HUES6 (cell line): ENCODE measurements at regions not wholly inside any gene's neighbourhood (a gene's known extent, or its start where the extent isn't known, plus 50 kb on each side); places are given as distances from the start of the nearest gene placed in this dataset.

ENCODE experiments used
- H3K27ac ChIP-seq: 2 replicates; pipeline ENCODE4 v1.7.0; 2013; ENCODE audit warnings: low read depth, mild to moderate bottlenecking, low read length, inconsistent platforms
- H3K27me3 ChIP-seq: 2 replicates; pipeline ENCODE4 v1.6.1; 2013; ENCODE audit warnings: low read length; ENCODE audit not compliant: control insufficient read depth, insufficient read depth
- H3K36me3 ChIP-seq: 2 replicates; pipeline ENCODE4 v1.6.1; 2013; ENCODE audit warnings: low read length; ENCODE audit not compliant: control insufficient read depth, insufficient read depth
- H3K4me1 ChIP-seq: 2 replicates; pipeline ENCODE4 v1.6.1; 2013; ENCODE audit warnings: low read length; ENCODE audit not compliant: control insufficient read depth, insufficient read depth
- H3K4me3 ChIP-seq: 2 replicates; pipeline ENCODE4 v1.5.1; 2013; ENCODE audit warnings: low read depth, low read length
- H3K9ac ChIP-seq: one replicate; pipeline ENCODE4 v1.6.1; 2013; ENCODE audit warnings: mild to moderate bottlenecking, low read length
- H3K9me3 ChIP-seq: 2 replicates; pipeline ENCODE4 v1.6.1; 2013; ENCODE audit warnings: low read depth, low read length; ENCODE audit not compliant: control insufficient read depth, insufficient read depth

- H3K27me3 ChIP-seq: no peaks in the 10 kb centered on the region
- no peak overlapping the region for H3K27ac ChIP-seq
- no peak overlapping the region for H3K4me3 ChIP-seq
- H3K4me1 ChIP-seq: peaks cover 9% of the 10 kb centered on the region; the same call in 1 of the 2 replicates
- H3K9me3 ChIP-seq: 0 out of 2 replicates have a peak, but pooled peaks cover 3% of the 10 kb centered on the region
- H3K9ac ChIP-seq: no peak overlapping the region
- H3K36me3 ChIP-seq: no peaks in the 10 kb centered on the region
Observed at GRCh38 chr1:222290866-222291265, 257.0 kb downstream of the HHIPL2 start.

- no peaks in the 10 kb centered on the region for H3K9me3 ChIP-seq
- H3K27ac ChIP-seq: no peak overlapping the region
- H3K9ac ChIP-seq: no peak overlapping the region
- H3K4me1 ChIP-seq: peaks cover 9% of the 10 kb centered on the region; the same call in 1 of the 2 replicates
- no peaks in the 10 kb centered on the region for H3K36me3 ChIP-seq
- H3K27me3 ChIP-seq: no peaks in the 10 kb centered on the region
- H3K4me3 ChIP-seq: no peak overlapping the region
Observed at GRCh38 chr1:222288053-222288452, 259.9 kb downstream of the HHIPL2 start.

- H3K9ac ChIP-seq: no peak overlapping the region
- H3K9me3 ChIP-seq: no peaks in the 10 kb centered on the region
- H3K36me3 ChIP-seq: no peaks in the 10 kb centered on the region
- no peak overlapping the region for H3K27ac ChIP-seq
- H3K4me3 ChIP-seq: no peak overlapping the region
- H3K4me1 ChIP-seq: peaks cover 9% of the 10 kb centered on the region; the same call in 1 of the 2 replicates
- H3K27me3 ChIP-seq: no peaks in the 10 kb centered on the region
Observed at GRCh38 chr1:222286011-222286410, 261.9 kb downstream of the HHIPL2 start.

- H3K4me1 ChIP-seq: peaks cover 9% of the 10 kb centered on the region; the same call in 1 of the 2 replicates
- H3K27me3 ChIP-seq: no peaks in the 10 kb centered on the region
- no peak overlapping the region for H3K27ac ChIP-seq
- H3K9ac ChIP-seq: no peak overlapping the region
- H3K9me3 ChIP-seq: no peaks in the 10 kb centered on the region
- no peak overlapping the region for H3K4me3 ChIP-seq
- no peaks in the 10 kb centered on the region for H3K36me3 ChIP-seq
Observed at GRCh38 chr1:222285526-222285925, 262.4 kb downstream of the HHIPL2 start.

- H3K9ac ChIP-seq: no peak overlapping the region
- H3K9me3 ChIP-seq: no peaks in the 10 kb centered on the region
- H3K27me3 ChIP-seq: no peaks in the 10 kb centered on the region
- no peak overlapping the region for H3K4me3 ChIP-seq
- peaks cover 9% of the 10 kb centered on the region; the same call in 1 of the 2 replicates for H3K4me1 ChIP-seq
- no peak overlapping the region for H3K27ac ChIP-seq
- no peaks in the 10 kb centered on the region for H3K36me3 ChIP-seq
Observed at GRCh38 chr1:222284466-222284865, 263.4 kb downstream of the HHIPL2 start.

GRCh38 chr1:222283147-222283768 lies 264.6 kb downstream of the HHIPL2 start:
- Histone ChIP-seq H3K4me3 (no peak overlapping the region), H3K9ac (no peak overlapping the region), H3K27me3 (no peaks in the 10 kb centered on the region), H3K27ac (no peak overlapping the region), H3K4me1 (peaks cover 9% of the 10 kb centered on the region; the same call in 1 of the 2 replicates), H3K9me3 (no peaks in the 10 kb centered on the region), H3K36me3 (no peaks in the 10 kb centered on the region)

- Histone ChIP-seq H3K36me3 (no peaks in the 10 kb centered on the region), H3K9me3 (no peaks in the 10 kb centered on the region), H3K4me3 (no peak overlapping the region), H3K9ac (no peak overlapping the region), H3K27ac (no peak overlapping the region), H3K4me1 (no peaks in the 10 kb centered on the region), H3K27me3 (no peaks in the 10 kb centered on the region)
Observed at GRCh38 chr1:222279591-222279990, 268.3 kb downstream of the HHIPL2 start.

GRCh38 chr1:222278501-222278900 lies 269.4 kb downstream of the HHIPL2 start:
- Histone ChIP-seq H3K9ac (no peak overlapping the region), H3K27me3 (no peaks in the 10 kb centered on the region), H3K36me3 (no peaks in the 10 kb centered on the region), H3K4me3 (no peak overlapping the region), H3K27ac (no peak overlapping the region), H3K9me3 (no peaks in the 10 kb centered on the region), H3K4me1 (no peaks in the 10 kb centered on the region)

- Histone ChIP-seq H3K9me3 (no peaks in the 10 kb centered on the region), H3K27me3 (no peaks in the 10 kb centered on the region), H3K4me3 (no peak overlapping the region), H3K36me3 (no peaks in the 10 kb centered on the region), H3K4me1 (no peaks in the 10 kb centered on the region), H3K27ac (no peak overlapping the region), H3K9ac (no peak overlapping the region)
Observed at GRCh38 chr1:222275729-222276465, 272.0 kb downstream of the HHIPL2 start.

GRCh38 chr1:222275001-222275728 lies 272.7 kb downstream of the HHIPL2 start:
- Histone ChIP-seq H3K27ac (no peak overlapping the region), H3K9ac (no peak overlapping the region), H3K27me3 (no peaks in the 10 kb centered on the region), H3K4me3 (no peak overlapping the region), H3K4me1 (no peaks in the 10 kb centered on the region), H3K9me3 (no peaks in the 10 kb centered on the region), H3K36me3 (no peaks in the 10 kb centered on the region)
